GM12878 (cell line): ENCODE measurements at regions not wholly inside any gene's neighbourhood (a gene's known extent, or its start where the extent isn't known, plus 50 kb on each side); places are given as distances from the start of the nearest gene placed in this dataset.

Source experiments
- BRCA1 ChIP-seq: IDR thresholded peaks from 2 replicates; pipeline ENCODE4 v1.6.1; 2011; ENCODE audit warnings: low read depth, low read length, improper control_type of control experiment
- POLR2AphosphoS5 ChIP-seq: IDR thresholded peaks from 2 replicates; pipeline ENCODE4 v1.6.1; 2011; ENCODE audit warnings: mild to moderate bottlenecking, low read length, inconsistent platforms
- STAT1 ChIP-seq: fragments of 450-650 bp; conservative IDR thresholded peaks from 2 replicates; pipeline ENCODE4 v1.6.1; 2014; ENCODE audit warnings: antibody characterized with exemption, mild to moderate bottlenecking
- SUPT20H ChIP-seq: IDR thresholded peaks from 2 replicates; pipeline ENCODE4 v1.6.1; 2011; ENCODE audit warnings: low read depth, mild to moderate bottlenecking, low read length, moderate library complexity, borderline replicate concordance; ENCODE audit not compliant: control insufficient read depth
- TAF1 ChIP-seq: IDR thresholded peaks from 2 replicates; pipeline ENCODE4 v1.6.1; 2011; ENCODE audit warnings: mild to moderate bottlenecking, low read depth, low read length, borderline replicate concordance
- ZNF24 ChIP-seq: fragments of 450-650 bp; IDR thresholded peaks from 2 replicates; pipeline ENCODE4 v1.6.1; 2017; ENCODE audit warnings: antibody characterized with exemption, mild to moderate bottlenecking
- TF ChIP-seq, protein P1 (sequence below), 3 experiments: IDR thresholded peaks in 2 of 3; conservative IDR thresholded peaks in 1 of 3; 2 replicates each; pipeline ENCODE4 v1.5.1; 2011; ENCODE audit warnings: low read depth in 3 of 3, low read length in 3 of 3, mild to moderate bottlenecking in 3 of 3, control low read depth in 2 of 3, moderate library complexity in 2 of 3, inconsistent platforms in 1 of 3, mixed read lengths in 1 of 3; ENCODE audit not compliant: control insufficient read depth in 2 of 3, insufficient read depth in 1 of 3; ENCODE audit errors: extremely low read depth in 1 of 3

DNA sequence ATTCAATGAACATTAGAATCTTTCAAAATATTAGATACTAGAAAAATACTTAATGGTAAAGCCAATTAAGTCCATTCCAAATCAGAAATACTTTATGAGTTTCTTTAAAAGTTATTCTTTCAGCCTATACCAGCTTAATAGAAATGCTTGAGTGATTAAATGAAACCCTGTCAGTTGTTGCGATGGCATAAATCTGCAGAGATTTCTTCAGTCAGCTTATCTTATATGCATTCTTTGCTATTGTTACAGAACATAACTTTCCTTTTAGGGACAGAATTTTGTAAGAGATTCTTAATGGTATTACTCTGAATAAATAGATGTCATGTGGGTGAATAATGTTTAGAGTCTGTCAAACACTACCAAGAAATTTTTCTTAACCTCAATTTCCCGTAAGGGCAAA is 325.0 kb upstream of the HAND2 start:
- TF ChIP-seq TAF1 (no peak), STAT1 (no peak), POLR2AphosphoS5 (no peak), BRCA1 (no peak), SUPT20H (no peak), ZNF24 (no peak)
- TF ChIP-seq, protein P1, sequence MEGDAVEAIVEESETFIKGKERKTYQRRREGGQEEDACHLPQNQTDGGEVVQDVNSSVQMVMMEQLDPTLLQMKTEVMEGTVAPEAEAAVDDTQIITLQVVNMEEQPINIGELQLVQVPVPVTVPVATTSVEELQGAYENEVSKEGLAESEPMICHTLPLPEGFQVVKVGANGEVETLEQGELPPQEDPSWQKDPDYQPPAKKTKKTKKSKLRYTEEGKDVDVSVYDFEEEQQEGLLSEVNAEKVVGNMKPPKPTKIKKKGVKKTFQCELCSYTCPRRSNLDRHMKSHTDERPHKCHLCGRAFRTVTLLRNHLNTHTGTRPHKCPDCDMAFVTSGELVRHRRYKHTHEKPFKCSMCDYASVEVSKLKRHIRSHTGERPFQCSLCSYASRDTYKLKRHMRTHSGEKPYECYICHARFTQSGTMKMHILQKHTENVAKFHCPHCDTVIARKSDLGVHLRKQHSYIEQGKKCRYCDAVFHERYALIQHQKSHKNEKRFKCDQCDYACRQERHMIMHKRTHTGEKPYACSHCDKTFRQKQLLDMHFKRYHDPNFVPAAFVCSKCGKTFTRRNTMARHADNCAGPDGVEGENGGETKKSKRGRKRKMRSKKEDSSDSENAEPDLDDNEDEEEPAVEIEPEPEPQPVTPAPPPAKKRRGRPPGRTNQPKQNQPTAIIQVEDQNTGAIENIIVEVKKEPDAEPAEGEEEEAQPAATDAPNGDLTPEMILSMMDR (IDR thresholded peaks at IDR 0.05 in 2 of 3, conservative IDR thresholded peaks at IDR 0.05 in 1 of 3; ENCODE audit: control insufficient read depth in 2 of 3, extremely low read depth in 1 of 3, insufficient read depth in 1 of 3, low read depth in 3 of 3, low read length in 3 of 3) = no peak
